Spleen (tissue), 7 donors: ENCODE measurements at regions not wholly inside any gene's neighbourhood (a gene's known extent, or its start where the extent isn't known, plus 50 kb on each side); places are given as distances from the start of the nearest gene placed in this dataset.

Experiments used
- POLR2A ChIP-seq, 3 donors: fragments of 450-650 bp; IDR thresholded peaks; one replicate each; pipeline ENCODE4 v1.5.1; 2017; ENCODE audit warnings: antibody characterized with exemption in 3 of 3, mild to moderate bottlenecking in 1 of 3
- TF ChIP-seq, protein P1 (sequence below), 11 experiments: fragments of 200-600 bp in 7 of 11; fragments of 450-650 bp in 4 of 11; sonication (generic) in 4 of 11; IDR thresholded peaks in 8 of 11; conservative IDR thresholded peaks in 3 of 11; 1 replicate in 7 of 11; 2 replicates in 4 of 11; pipeline versions ENCODE4 v1.4.0 to v1.8.0; 2016 to 2021; ENCODE audit warnings: antibody characterized with exemption in 11 of 11, inconsistent platforms in 4 of 11, mild to moderate bottlenecking in 1 of 11
- donor health status: DM: no; HTN: no; CAD: no; lungs with moderate emphysema.
- donor health status: DM: no; HTN: no; CAD: no.
- donor health status: DM: no; HTN: no; CAD: no.

DNA sequence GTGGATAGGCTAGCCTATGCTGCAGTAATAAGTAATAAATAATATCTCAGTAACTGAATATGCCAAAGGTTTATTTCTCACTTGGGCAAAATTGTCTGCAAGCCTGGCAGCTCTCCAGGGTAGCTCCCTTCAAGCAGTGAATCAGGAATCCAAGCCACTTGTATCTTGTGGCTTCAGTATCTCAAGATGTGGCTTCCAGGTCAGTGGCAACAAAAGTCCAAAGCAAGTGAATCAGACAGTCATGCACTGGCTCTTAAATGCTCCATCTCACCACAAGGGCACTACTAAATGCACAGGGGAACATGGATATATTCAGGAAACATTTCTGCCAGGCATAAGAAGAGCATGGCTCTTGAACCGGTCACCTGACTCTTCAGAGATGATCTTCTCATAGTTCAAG lies 126.3 kb downstream of the KCTD12 start:
- TF ChIP-seq, protein P1, sequence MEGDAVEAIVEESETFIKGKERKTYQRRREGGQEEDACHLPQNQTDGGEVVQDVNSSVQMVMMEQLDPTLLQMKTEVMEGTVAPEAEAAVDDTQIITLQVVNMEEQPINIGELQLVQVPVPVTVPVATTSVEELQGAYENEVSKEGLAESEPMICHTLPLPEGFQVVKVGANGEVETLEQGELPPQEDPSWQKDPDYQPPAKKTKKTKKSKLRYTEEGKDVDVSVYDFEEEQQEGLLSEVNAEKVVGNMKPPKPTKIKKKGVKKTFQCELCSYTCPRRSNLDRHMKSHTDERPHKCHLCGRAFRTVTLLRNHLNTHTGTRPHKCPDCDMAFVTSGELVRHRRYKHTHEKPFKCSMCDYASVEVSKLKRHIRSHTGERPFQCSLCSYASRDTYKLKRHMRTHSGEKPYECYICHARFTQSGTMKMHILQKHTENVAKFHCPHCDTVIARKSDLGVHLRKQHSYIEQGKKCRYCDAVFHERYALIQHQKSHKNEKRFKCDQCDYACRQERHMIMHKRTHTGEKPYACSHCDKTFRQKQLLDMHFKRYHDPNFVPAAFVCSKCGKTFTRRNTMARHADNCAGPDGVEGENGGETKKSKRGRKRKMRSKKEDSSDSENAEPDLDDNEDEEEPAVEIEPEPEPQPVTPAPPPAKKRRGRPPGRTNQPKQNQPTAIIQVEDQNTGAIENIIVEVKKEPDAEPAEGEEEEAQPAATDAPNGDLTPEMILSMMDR (IDR thresholded peaks at IDR 0.05 in 8 of 11, conservative IDR thresholded peaks at IDR 0.05 in 3 of 11), result no peak
- TF ChIP-seq POLR2A (IDR thresholded peaks at IDR 0.05), result no peak
